Fibroblast of the aortic adventitia (primary cell): ENCODE measurements at regions not wholly inside any gene's neighbourhood (a gene's known extent, or its start where the extent isn't known, plus 50 kb on each side); places are given as distances from the start of the nearest gene placed in this dataset.

Source experiments
- DNase-seq: peaks from one replicate; pipeline ENCODE4 v3.0.0-alpha.2; 2010; ENCODE audit warnings: low read depth
- H3K4me3 ChIP-seq: 2 replicates; pipeline ENCODE4 v1.5.1; 2011; ENCODE audit warnings: low read depth, mild to moderate bottlenecking, control low read depth, low read length, moderate library complexity
- CTCF ChIP-seq: IDR thresholded peaks from 2 replicates; pipeline ENCODE4 v1.5.1; 2011; ENCODE audit warnings: mild to moderate bottlenecking, low read length, control low read depth, inconsistent platforms; ENCODE audit not compliant: insufficient read depth

- DNase-seq = no peak
- no peak overlapping the region for H3K4me3 ChIP-seq
Measured at GRCh38 chr3:118488732-118489131, 545.9 kb downstream of the IGSF11 start.

GRCh38 chr3:118495206-118495605 is 539.4 kb downstream of the IGSF11 start:
- no peak overlapping the region for H3K4me3 ChIP-seq
- TF ChIP-seq CTCF = no peak
- DNase-seq = no peak

More at GRCh38 chr3:118488732-118489131, 545.9 kb downstream of the IGSF11 start:
- no peak for TF ChIP-seq CTCF

- H3K4me3 ChIP-seq = no peak overlapping the region
- no peak for DNase-seq
- no peak for TF ChIP-seq CTCF
Measured at GRCh38 chr3:118497274-118497673, 537.4 kb downstream of the IGSF11 start.

- TF ChIP-seq CTCF = no peak
- no peak overlapping the region for H3K4me3 ChIP-seq
- DNase-seq = no peak
Measured at GRCh38 chr3:118501152-118501551, 533.5 kb downstream of the IGSF11 start.

- no peak for DNase-seq
- H3K4me3 ChIP-seq = no peak overlapping the region
- TF ChIP-seq CTCF = no peak
Measured at GRCh38 chr3:118504906-118505305, 529.7 kb downstream of the IGSF11 start.

GRCh38 chr3:118505784-118506183 is 528.9 kb downstream of the IGSF11 start:
- no peak for TF ChIP-seq CTCF
- no peak overlapping the region for H3K4me3 ChIP-seq
- DNase-seq = no peak

- H3K4me3 ChIP-seq = no peak overlapping the region
- no peak for TF ChIP-seq CTCF
- no peak for DNase-seq
Measured at GRCh38 chr3:118511402-118511801, 523.2 kb downstream of the IGSF11 start.
